GM12892 (cell line): ENCODE measurements at regions not wholly inside any gene's neighbourhood (a gene's known extent, or its start where the extent isn't known, plus 50 kb on each side); places are given as distances from the start of the nearest gene placed in this dataset.

Experiments
- DNase-seq: peaks from one replicate; pipeline ENCODE4 v3.0.0; 2011; ENCODE audit not compliant: insufficient read length
- FAIRE-seq: peaks from 2 replicates; lab custom pipeline; 2011; peaks lifted over from hg19 to GRCh38; lab: Jason Lieb, UNC
- POLR2A ChIP-seq: IDR thresholded peaks from 2 replicates; pipeline ENCODE4 v1.6.1; 2011; ENCODE audit warnings: low read depth, low read length, control low read depth
- POLR2AphosphoS5 ChIP-seq: IDR thresholded peaks from 2 replicates; pipeline ENCODE4 v1.6.1; 2011; ENCODE audit warnings: low read depth, low read length, control low read depth
- TAF1 ChIP-seq: IDR thresholded peaks from 2 replicates; pipeline ENCODE4 v1.6.1; 2011; ENCODE audit warnings: low read depth, mild to moderate bottlenecking, control low read depth, low read length, borderline replicate concordance

- FAIRE-seq = no peak
- DNase-seq = no peak
- TF ChIP-seq POLR2AphosphoS5 (no peak), POLR2A (no peak), TAF1 (no peak)
These were observed 50.8 kb upstream of the SIMC1 start for GRCh38 chr5:176187276-176188062.

GRCh38 chr5:176188085-176188484 lies 50.1 kb upstream of the SIMC1 start:
- no peak for FAIRE-seq
- DNase-seq = no peak
- TF ChIP-seq TAF1 = no peak
